ENCODE measurements at regions not wholly inside any gene's neighbourhood (a gene's known extent, or its start where the extent isn't known, plus 50 kb on each side); places are given as distances from the start of the nearest gene placed in this dataset.

- TF ChIP-seq EZH2 (IDR thresholded peaks at IDR 0.05; ENCODE audit: low read length) (no peak), CTCF (optimal IDR thresholded peaks at IDR 0.05 in 1 of 3, IDR thresholded peaks at IDR 0.05 in 1 of 3, conservative IDR thresholded peaks at IDR 0.05 in 1 of 3; ENCODE audit: extremely low read depth in 1 of 3, insufficient read depth in 2 of 3, low read length in 3 of 3) (no peak)
- Histone ChIP-seq H4K20me1 (ENCODE audit: control insufficient read depth, extremely low read depth, insufficient read depth, low read length) (no peaks in the 10 kb centered on the region), H3K27me3 (ENCODE audit: control insufficient read depth, extremely low read depth, insufficient read depth, low read length) (no peaks in the 10 kb centered on the region), H3K9ac (ENCODE audit: control insufficient read depth, extremely low read depth, insufficient read depth, low read length) (no peak overlapping the region), H3K4me1 (ENCODE audit: control insufficient read depth, extremely low read depth, insufficient read depth, low read length) (no peaks in the 10 kb centered on the region), H3K9me1 (ENCODE audit: control insufficient read depth, extremely low read depth, insufficient read depth, low read length) (no peaks in the 10 kb centered on the region), H3K9me3 (ENCODE audit: control insufficient read depth, low read depth, low read length) (no peaks in the 10 kb centered on the region), H2AFZ (ENCODE audit: control insufficient read depth, low read length) (no peak overlapping the region), H3K79me2 (ENCODE audit: control insufficient read depth, insufficient read depth, low read length) (no peaks in the 10 kb centered on the region), H3K4me2 (ENCODE audit: control insufficient read depth, extremely low read depth, insufficient read depth, low read depth, low read length) (no peak overlapping the region), H3K27ac (ENCODE audit: control insufficient read depth, insufficient read depth, low read length) (no peak overlapping the region), H3K4me3 (ENCODE audit: control insufficient read depth in 2 of 3, extremely low read depth in 1 of 3, insufficient read depth in 2 of 3, low read depth in 1 of 3, low read length in 3 of 3) (no peak overlapping the region), H3K36me3 (ENCODE audit: control insufficient read depth in 2 of 2, extremely low read depth in 1 of 2, insufficient read depth in 2 of 2, low read length in 2 of 2) (no peaks in the 10 kb centered on the region)
- dilution Hi-C loops (cut with MboI; ENCODE audit: extremely low pct_ligation_motif_present, low sequenced_read_pairs) = no loop called here
- DNase-seq (ENCODE audit: low read depth, low spot score) (no peak), FAIRE-seq (no peak)
Observed at GRCh38 chr10:121027371-121027770, 176.2 kb downstream of the WDR11 start.

- Histone ChIP-seq H3K9me1 (ENCODE audit: control insufficient read depth, extremely low read depth, insufficient read depth, low read length) (no peaks in the 10 kb centered on the region), H3K4me3 (ENCODE audit: control insufficient read depth in 2 of 3, extremely low read depth in 1 of 3, insufficient read depth in 2 of 3, low read depth in 1 of 3, low read length in 3 of 3) (no peak overlapping the region), H2AFZ (ENCODE audit: control insufficient read depth, low read length) (no peak overlapping the region), H3K9me3 (ENCODE audit: control insufficient read depth, low read depth, low read length) (no peaks in the 10 kb centered on the region), H3K9ac (ENCODE audit: control insufficient read depth, extremely low read depth, insufficient read depth, low read length) (no peak overlapping the region), H3K27me3 (ENCODE audit: control insufficient read depth, extremely low read depth, insufficient read depth, low read length) (no peaks in the 10 kb centered on the region), H3K36me3 (ENCODE audit: control insufficient read depth in 2 of 2, extremely low read depth in 1 of 2, insufficient read depth in 2 of 2, low read length in 2 of 2) (no peaks in the 10 kb centered on the region), H3K4me2 (ENCODE audit: control insufficient read depth, extremely low read depth, insufficient read depth, low read depth, low read length) (no peak overlapping the region), H3K79me2 (ENCODE audit: control insufficient read depth, insufficient read depth, low read length) (no peaks in the 10 kb centered on the region), H3K4me1 (ENCODE audit: control insufficient read depth, extremely low read depth, insufficient read depth, low read length) (peaks cover 8% of the 10 kb centered on the region), H4K20me1 (ENCODE audit: control insufficient read depth, extremely low read depth, insufficient read depth, low read length) (no peaks in the 10 kb centered on the region), H3K27ac (ENCODE audit: control insufficient read depth, insufficient read depth, low read length) (no peak overlapping the region)
- no peak for TF ChIP-seq CTCF (optimal IDR thresholded peaks at IDR 0.05 in 1 of 3, IDR thresholded peaks at IDR 0.05 in 1 of 3, conservative IDR thresholded peaks at IDR 0.05 in 1 of 3; ENCODE audit: extremely low read depth in 1 of 3, insufficient read depth in 2 of 3, low read length in 3 of 3)
- no peak for TF ChIP-seq EZH2 (IDR thresholded peaks at IDR 0.05; ENCODE audit: low read length)
- dilution Hi-C loops (cut with MboI; ENCODE audit: extremely low pct_ligation_motif_present, low sequenced_read_pairs) = no loop called here
- FAIRE-seq (no peak), DNase-seq (ENCODE audit: low read depth, low spot score) (no peak)
Observed at GRCh38 chr10:121032460-121032859, 181.3 kb downstream of the WDR11 start.
